NT2/D1 (cell line): ENCODE measurements at regions not wholly inside any gene's neighbourhood (a gene's known extent, or its start where the extent isn't known, plus 50 kb on each side); places are given as distances from the start of the nearest gene placed in this dataset.
A peak's percentile ranks its signal among the peaks of the same experiment; 100 is the strongest.
"Not testable (repeated sequence)": the region's sequence is repeated elsewhere in the genome, so short reads cannot be mapped to it uniquely, and the experiment has no call there.

Source experiments
- DNase-seq: peaks from one replicate; pipeline ENCODE4 v3.0.0-alpha.2; 2011; ENCODE audit warnings: low read depth, low spot score
- H3K27me3 ChIP-seq: 2 replicates; pipeline ENCODE4 v1.6.0; 2011; ENCODE audit warnings: mild to moderate bottlenecking; ENCODE audit not compliant: insufficient read length, insufficient read depth
- H3K36me3 ChIP-seq: 2 replicates; pipeline ENCODE4 v1.6.1; 2011; ENCODE audit warnings: mild to moderate bottlenecking, low read length, mixed read lengths; ENCODE audit not compliant: insufficient read depth, insufficient read length
- H3K4me1 ChIP-seq: 2 replicates; pipeline ENCODE4 v1.5.1; 2011; ENCODE audit not compliant: insufficient read depth, insufficient read length
- H3K4me3 ChIP-seq: 2 replicates; pipeline ENCODE4 v1.5.1; 2011; ENCODE audit warnings: low read depth; ENCODE audit not compliant: insufficient read length
- H3K9ac ChIP-seq: 2 replicates; pipeline ENCODE4 v1.6.0; 2011; ENCODE audit warnings: low read depth; ENCODE audit not compliant: insufficient read length
- H3K9me3 ChIP-seq: 2 replicates; pipeline ENCODE4 v1.5.1; 2011; ENCODE audit warnings: mild to moderate bottlenecking, low read length; ENCODE audit not compliant: insufficient read depth
- SUZ12 ChIP-seq: IDR thresholded peaks from 2 replicates; pipeline ENCODE4 v1.6.1; 2011; ENCODE audit not compliant: insufficient read length, insufficient read depth; ENCODE audit errors: extremely low read depth
- YY1 ChIP-seq: IDR thresholded peaks from 2 replicates; pipeline ENCODE4 v1.6.1; 2011; ENCODE audit not compliant: insufficient read length, insufficient read depth
- ZNF274 ChIP-seq: IDR thresholded peaks from 2 replicates; pipeline ENCODE4 v1.6.1; 2011; ENCODE audit warnings: mild to moderate bottlenecking, low read depth, low read length

DNA sequence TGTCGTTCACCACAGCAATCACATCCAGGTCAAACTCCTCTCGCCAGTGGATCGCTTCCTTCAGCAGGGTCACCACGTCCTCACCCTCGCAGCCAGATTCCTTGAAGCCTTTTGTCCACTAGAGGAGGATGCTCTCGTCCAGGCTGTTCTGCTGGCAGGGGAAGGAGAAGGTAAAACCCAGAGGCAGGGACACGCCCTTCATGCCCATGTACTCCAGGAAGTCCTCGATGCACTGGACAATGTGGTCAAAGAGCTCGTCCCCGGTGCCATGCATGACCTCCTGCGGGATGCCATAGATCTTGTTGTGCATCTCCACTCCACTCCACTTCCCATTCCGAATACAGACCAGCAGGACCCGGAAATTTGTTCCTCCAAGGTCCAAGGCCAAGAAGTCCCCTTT is 152.4 kb downstream of the TENT5D start:
- H3K36me3 ChIP-seq, result no peaks in the 10 kb centered on the region
- no peak overlapping the region for H3K4me3 ChIP-seq
- H3K4me1 ChIP-seq, result peaks cover 3% of the 10 kb centered on the region
- H3K27me3 ChIP-seq, result no peaks in the 10 kb centered on the region
- no peak for DNase-seq
- no peaks in the 10 kb centered on the region; the same call in 1 of the 2 replicates for H3K9me3 ChIP-seq
- TF ChIP-seq YY1 (no peak), ZNF274 (no peak), SUZ12 (no peak)
- H3K9ac ChIP-seq, result no peak overlapping the region

DNA sequence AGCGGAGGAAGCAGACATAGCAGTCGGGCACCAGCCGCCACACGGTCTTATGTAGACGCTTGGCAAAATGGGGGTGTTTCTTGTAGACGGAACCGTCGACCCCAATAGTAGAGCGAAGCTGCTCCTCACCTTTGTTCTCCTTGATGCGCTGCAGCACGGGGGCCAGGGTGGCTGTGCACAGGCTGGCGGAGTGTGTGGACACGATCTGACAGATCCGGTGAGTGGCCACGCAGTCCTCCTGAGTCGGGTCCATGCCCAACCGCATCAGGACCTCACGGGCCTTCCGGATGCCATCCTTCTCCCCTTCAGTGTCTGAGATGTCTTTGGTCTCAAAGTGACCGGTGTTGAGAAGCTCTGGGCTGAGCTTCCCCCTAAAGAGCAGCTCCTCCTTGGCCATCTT is 153.0 kb downstream of the TENT5D start:
- no peak overlapping the region for H3K4me3 ChIP-seq
- no peaks in the 10 kb centered on the region for H3K27me3 ChIP-seq
- peaks cover 3% of the 10 kb centered on the region for H3K4me1 ChIP-seq
- no peak for TF ChIP-seq YY1
- no peak for TF ChIP-seq SUZ12
- no peak for TF ChIP-seq ZNF274
- H3K9ac ChIP-seq, result no peak overlapping the region
- DNase-seq, result no peak
- H3K9me3 ChIP-seq, result no peaks in the 10 kb centered on the region; the same call in 1 of the 2 replicates
- H3K36me3 ChIP-seq, result no peaks in the 10 kb centered on the region

DNA sequence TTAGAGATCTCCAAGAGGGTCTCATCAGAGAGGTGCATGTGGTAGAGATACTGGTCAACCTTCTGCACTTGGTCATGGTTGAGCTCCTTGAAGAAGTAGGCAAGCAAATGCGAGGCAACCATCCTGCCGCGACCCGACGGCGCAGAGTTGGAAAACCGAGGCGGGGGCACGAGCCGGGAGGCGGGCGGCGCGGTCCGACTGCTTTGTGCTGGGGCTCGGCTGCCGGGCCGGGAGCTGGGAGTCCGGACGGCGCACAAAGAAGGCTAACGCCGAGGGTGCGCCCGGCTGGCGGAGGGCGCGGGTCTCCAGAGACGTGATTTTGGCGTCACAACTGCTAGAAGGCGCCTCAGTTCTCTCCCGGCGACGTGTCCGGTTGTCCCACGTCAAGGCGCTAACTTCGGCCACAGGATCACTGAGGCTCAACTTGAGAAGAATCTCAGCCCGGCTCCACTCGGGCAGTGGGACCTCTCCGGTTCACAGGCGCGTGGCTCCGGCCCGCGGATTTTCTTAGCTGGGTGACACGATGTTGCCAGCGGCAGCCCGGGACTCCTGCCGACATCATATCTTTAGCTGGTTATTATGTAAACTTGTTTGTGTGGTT is 154.3 kb downstream of the TENT5D start:
- H3K9ac ChIP-seq, H3K4me1 ChIP-seq, H3K27me3 ChIP-seq, H3K4me3 ChIP-seq, H3K9me3 ChIP-seq, DNase-seq, H3K36me3 ChIP-seq: not testable (repeated sequence)

DNA sequence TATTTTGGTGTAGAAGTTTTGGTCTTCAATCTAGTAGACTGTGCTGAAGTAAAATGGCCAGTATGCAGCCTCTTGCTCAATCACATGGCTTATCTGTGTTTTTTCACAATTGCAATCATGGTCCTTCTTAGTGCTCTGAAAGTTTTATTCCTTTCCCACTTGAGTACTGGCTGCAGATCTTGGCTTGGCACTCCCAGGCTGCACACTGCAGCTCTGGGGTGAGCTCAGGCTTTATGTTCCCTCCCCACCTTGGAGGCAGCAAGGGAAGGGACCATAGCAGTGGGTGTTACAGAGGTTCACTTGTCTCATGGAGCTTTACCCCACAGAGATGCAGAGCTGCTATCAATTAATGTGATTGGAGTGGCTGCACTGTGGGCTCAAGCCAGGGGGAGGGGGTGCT is 156.0 kb downstream of the TENT5D start:
- no peak for TF ChIP-seq YY1
- TF ChIP-seq SUZ12, result no peak
- TF ChIP-seq ZNF274, result no peak
- Histone ChIP-seq H3K9ac (no peak overlapping the region), H3K4me3 (no peak overlapping the region), H3K9me3 (no peaks in the 10 kb centered on the region; the same call in 1 of the 2 replicates), H3K36me3 (no peaks in the 10 kb centered on the region), H3K27me3 (no peaks in the 10 kb centered on the region), H3K4me1 (peaks cover 3% of the 10 kb centered on the region)
- DNase-seq, result no peak

DNA sequence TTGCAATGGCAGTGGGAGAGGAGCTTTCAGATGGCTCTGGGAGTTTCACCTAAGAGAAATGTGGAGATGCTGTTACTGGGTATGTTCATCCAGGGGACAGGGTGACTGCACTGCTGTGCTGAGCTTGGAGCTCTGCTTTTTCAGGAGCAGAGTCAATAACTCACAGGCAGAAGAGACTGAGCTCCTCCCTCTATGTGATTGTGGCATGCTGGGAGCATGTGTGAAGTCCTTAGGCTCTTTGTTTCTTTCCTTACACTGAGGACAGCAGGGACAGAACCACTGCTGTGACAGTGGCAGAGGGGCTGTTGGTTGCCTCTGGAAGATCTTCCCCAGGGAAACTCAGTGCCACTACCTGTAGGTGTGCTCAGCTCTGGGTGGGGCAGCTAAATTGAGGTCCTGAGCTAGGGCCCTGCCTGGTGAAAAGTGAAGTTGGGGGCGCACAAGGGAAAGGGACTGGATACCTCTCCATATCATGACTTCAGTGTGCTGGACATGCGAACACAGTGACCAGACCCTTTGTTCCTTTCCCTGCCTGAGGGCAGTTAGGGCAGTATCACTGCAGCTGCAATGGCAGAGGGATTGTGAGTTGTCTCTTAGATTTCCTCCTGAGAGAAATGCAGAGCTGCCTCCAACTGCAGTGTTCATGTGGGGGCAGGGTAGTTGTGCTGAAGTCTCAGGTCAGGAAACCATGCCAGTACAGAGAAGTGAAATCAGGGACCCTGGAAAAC is 156.7 kb downstream of the TENT5D start:
- TF ChIP-seq YY1 (no peak), SUZ12 (no peak), ZNF274 (no peak)
- Histone ChIP-seq H3K9me3 (no peaks in the 10 kb centered on the region; the same call in 1 of the 2 replicates), H3K27me3 (no peaks in the 10 kb centered on the region), H3K9ac (no peak overlapping the region), H3K36me3 (no peaks in the 10 kb centered on the region), H3K4me1 (peaks cover 3% of the 10 kb centered on the region), H3K4me3 (no peak overlapping the region)
- DNase-seq, result peak; percentile 5

DNA sequence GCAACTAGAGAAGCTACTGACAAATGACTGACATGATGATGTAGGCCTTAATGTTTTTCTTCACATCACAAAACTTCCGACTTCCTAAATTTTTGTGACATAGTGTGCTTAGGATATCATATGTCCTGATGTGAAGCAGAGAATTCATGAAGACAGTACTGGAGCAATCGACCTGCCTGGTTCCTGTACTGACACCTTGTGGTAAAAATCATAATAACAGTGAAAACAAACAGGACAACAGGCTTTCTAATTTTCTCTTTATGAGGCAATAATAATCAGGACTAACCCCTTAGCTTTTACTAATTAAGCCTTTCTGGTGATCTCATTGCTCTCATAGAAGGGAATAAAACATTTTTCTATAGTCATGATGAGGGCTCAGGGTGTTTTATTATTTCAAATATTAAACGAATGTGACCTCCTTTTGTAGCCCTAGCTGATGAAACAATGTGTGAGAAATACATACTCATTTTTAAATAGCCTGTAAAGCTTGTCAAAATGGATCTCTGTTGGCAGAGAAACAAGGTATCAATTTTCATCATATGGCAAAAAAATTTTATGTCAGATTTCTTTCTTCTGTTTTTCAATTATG is 158.4 kb downstream of the TENT5D start:
- DNase-seq, result peak; percentile 13

DNA sequence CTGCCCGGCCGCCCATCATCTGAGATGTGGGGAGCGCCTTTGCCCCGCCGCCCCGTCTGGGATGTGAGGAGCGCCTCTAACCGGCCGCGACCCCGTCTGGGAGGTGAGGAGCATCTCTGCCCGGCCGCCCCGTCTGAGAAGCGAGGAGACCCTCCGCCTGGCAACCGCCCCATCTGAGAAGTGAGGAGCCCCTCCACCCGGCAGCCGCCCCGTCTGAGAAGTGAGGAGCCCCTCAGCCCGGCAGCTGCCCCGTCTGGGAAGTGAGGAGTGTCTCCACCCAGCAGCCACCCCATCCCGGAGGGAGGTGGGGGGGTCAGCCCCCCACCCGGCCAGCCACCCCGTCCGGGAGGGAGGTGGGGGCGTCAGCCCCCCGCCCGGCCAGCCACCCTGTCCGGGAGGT is 170.7 kb downstream of the TENT5D start:
- not testable (repeated sequence) for H3K9ac ChIP-seq, H3K9me3 ChIP-seq, H3K4me1 ChIP-seq, H3K4me3 ChIP-seq, DNase-seq, H3K36me3 ChIP-seq, H3K27me3 ChIP-seq

More for the DNA sequence above, 158.4 kb downstream of the TENT5D start:
- Histone ChIP-seq H3K9me3 (no peaks in the 10 kb centered on the region; the same call in 1 of the 2 replicates), H3K4me3 (no peak overlapping the region), H3K36me3 (no peaks in the 10 kb centered on the region), H3K9ac (no peak overlapping the region), H3K27me3 (no peaks in the 10 kb centered on the region), H3K4me1 (peaks cover 3% of the 10 kb centered on the region)
- no peak for TF ChIP-seq YY1
- no peak for TF ChIP-seq SUZ12
- no peak for TF ChIP-seq ZNF274
